IgD-negative memory B cell (primary cell): ENCODE measurements at regions not wholly inside any gene's neighbourhood (a gene's known extent, or its start where the extent isn't known, plus 50 kb on each side); places are given as distances from the start of the nearest gene placed in this dataset.

Experiments used
- H3K27ac Mint-ChIP-seq, 3 donors: one replicate each; pipeline ENCODE4 v1.8.0; 2020 to 2022; ENCODE audit warnings: mild to moderate bottlenecking in 3 of 3, mixed read lengths in 3 of 3, moderate library complexity in 1 of 3
- H3K27me3 Mint-ChIP-seq: one replicate; pipeline ENCODE4 v1.8.0; 2021; ENCODE audit warnings: mixed read lengths
- H3K36me3 Mint-ChIP-seq: one replicate; pipeline ENCODE4 v1.8.0; 2020; ENCODE audit warnings: mild to moderate bottlenecking, mixed read lengths
- H3K4me1 Mint-ChIP-seq, 3 donors: one replicate each; pipeline ENCODE4 v1.8.0; 2020 to 2022; ENCODE audit warnings: mixed read lengths in 3 of 3, mild to moderate bottlenecking in 1 of 3
- H3K4me3 Mint-ChIP-seq, 4 donors: one replicate each; pipeline ENCODE4 v1.8.0; 2020 to 2022; ENCODE audit warnings: mild to moderate bottlenecking in 4 of 4, mixed read lengths in 4 of 4, moderate library complexity in 3 of 4
- H3K9me3 Mint-ChIP-seq, 3 donors: one replicate each; pipeline ENCODE4 v1.8.0; 2020 to 2021; ENCODE audit warnings: mixed read lengths in 3 of 3, mild to moderate bottlenecking in 1 of 3

- Mint-ChIP-seq H3K4me1 (peaks cover 23 to 47% (median 45%) of the 10 kb centered on the region in 3 donors), H3K27me3 (no peaks in the 10 kb centered on the region), H3K27ac (no peak overlapping the region), H3K36me3 (peaks cover 1% of the 10 kb centered on the region), H3K9me3 (peaks cover 0 to 10% (median 3%) of the 10 kb centered on the region in 3 donors), H3K4me3 (peak overlapping the region in 2 of 4 donors; percentile 50 to 75)
Measured at GRCh38 chr13:73957889-73958288, 176.3 kb downstream of the KLF12 start.

GRCh38 chr13:73956795-73957408 is 177.3 kb downstream of the KLF12 start:
- peaks cover 1% of the 10 kb centered on the region for H3K36me3 Mint-ChIP-seq
- H3K9me3 Mint-ChIP-seq = peaks cover 0 to 4% (median 3%) of the 10 kb centered on the region in 3 donors
- peak overlapping the region in 1 of 3 donors; percentile 41 for H3K27ac Mint-ChIP-seq
- no peaks in the 10 kb centered on the region for H3K27me3 Mint-ChIP-seq
- peak overlapping the region in 1 of 4 donors; percentile 67 for H3K4me3 Mint-ChIP-seq
- H3K4me1 Mint-ChIP-seq = peaks cover 24 to 53% (median 50%) of the 10 kb centered on the region in 3 donors

DNA sequence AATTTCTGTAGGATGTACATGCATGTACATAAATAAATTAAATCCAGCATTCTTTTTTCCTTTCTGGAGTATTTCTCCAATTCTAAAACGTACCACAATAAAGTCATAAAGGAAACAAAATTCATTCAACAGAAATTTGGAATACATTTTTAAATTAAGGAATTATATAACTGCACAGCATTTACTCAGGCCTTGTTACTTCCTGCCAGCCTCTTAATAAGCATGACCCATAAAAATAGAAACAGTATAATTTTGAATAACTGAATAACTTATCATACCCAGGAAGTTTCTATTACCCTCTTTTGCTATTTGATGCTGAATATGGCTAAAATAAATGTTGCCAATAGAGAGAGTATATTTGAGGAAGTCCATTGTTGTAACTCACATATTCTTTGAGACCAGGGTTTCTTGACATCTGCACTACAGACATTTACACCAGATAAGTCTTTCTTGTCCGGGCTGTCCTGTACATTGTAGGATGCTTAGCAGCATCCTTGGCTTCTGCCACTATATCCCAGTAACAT is 178.2 kb downstream of the KLF12 start:
- Mint-ChIP-seq H3K36me3 (peaks cover 1% of the 10 kb centered on the region), H3K4me3 (peak overlapping the region in 2 of 4 donors; percentile 38 to 67), H3K4me1 (peaks cover 20 to 50% (median 50%) of the 10 kb centered on the region in 3 donors), H3K27ac (peak overlapping the region in 1 of 3 donors; percentile 41), H3K27me3 (no peaks in the 10 kb centered on the region), H3K9me3 (peaks cover 0 to 1% (median 0%) of the 10 kb centered on the region in 3 donors)

GRCh38 chr13:73954808-73955207 is 179.4 kb downstream of the KLF12 start:
- H3K4me1 Mint-ChIP-seq = peaks cover 18 to 53% (median 44%) of the 10 kb centered on the region in 3 donors

DNA sequence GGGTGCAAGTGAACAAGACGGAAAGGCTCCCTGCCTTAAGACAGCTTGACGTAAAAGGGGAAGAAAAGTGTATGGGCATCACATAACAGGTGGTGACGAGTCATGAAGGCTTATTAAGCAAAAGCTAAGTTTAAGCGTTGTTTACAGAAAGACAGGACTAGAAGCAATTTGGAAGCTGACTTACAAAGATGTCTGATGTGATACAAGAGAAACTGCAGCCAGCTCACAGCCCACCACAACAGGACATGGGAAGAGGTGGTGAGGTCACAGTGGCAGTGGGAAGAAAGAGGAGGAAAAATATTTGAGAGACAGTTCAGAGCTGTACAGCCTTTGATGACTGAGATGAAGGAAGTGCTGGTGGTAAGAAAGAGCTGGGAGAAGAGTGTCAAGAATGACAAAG is 181.6 kb downstream of the KLF12 start:
- H3K9me3 Mint-ChIP-seq = peaks cover 0 to 1% (median 0%) of the 10 kb centered on the region in 3 donors
- no peak overlapping the region for H3K4me3 Mint-ChIP-seq
- peaks cover 31 to 63% (median 49%) of the 10 kb centered on the region in 3 donors for H3K4me1 Mint-ChIP-seq
- peaks cover 7% of the 10 kb centered on the region for H3K36me3 Mint-ChIP-seq
- H3K27ac Mint-ChIP-seq = no peak overlapping the region
- H3K27me3 Mint-ChIP-seq = no peaks in the 10 kb centered on the region

More at GRCh38 chr13:73954808-73955207, 179.4 kb downstream of the KLF12 start:
- Mint-ChIP-seq H3K27me3 (no peaks in the 10 kb centered on the region), H3K36me3 (peaks cover 5% of the 10 kb centered on the region), H3K4me3 (no peak overlapping the region), H3K9me3 (peaks cover 0 to 1% (median 0%) of the 10 kb centered on the region in 3 donors), H3K27ac (no peak overlapping the region)

DNA sequence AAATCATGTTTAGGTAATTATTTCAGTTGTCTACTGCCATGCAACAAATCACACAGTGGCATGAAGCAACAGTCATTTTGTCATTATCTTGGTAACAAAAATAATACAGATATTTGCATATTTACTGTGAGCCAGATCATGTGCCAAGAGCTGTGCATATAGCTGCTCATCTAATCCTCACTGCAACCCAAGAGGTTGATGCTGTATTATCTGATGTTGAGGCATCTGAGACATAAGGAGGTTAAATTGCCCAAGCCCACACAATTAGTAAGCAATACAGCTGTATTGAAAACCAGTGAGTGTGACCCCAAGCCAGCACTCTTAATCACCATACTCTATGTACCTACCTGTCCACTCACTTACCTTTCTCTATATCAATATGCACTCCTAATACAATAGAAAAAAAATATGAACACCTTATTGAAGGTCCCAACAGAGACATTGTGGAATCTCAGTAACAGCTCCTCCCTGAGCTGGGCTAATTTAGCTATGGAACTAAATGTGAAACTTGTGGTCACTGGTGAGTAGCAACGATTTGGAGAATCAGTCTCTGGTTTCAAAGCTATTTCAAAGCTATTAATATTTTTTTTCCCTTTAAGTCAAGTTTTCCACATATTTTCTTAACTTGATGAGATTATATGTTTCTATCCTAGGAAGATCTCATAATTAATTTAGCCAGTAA is 185.2 kb downstream of the KLF12 start:
- H3K27me3 Mint-ChIP-seq = no peaks in the 10 kb centered on the region
- no peak overlapping the region for H3K27ac Mint-ChIP-seq
- H3K36me3 Mint-ChIP-seq = peaks cover 6% of the 10 kb centered on the region
- peak overlapping the region in 1 of 4 donors; percentile 79 for H3K4me3 Mint-ChIP-seq
- no peaks in the 10 kb centered on the region for H3K9me3 Mint-ChIP-seq
- H3K4me1 Mint-ChIP-seq = peaks cover 31 to 63% (median 35%) of the 10 kb centered on the region in 3 donors

DNA sequence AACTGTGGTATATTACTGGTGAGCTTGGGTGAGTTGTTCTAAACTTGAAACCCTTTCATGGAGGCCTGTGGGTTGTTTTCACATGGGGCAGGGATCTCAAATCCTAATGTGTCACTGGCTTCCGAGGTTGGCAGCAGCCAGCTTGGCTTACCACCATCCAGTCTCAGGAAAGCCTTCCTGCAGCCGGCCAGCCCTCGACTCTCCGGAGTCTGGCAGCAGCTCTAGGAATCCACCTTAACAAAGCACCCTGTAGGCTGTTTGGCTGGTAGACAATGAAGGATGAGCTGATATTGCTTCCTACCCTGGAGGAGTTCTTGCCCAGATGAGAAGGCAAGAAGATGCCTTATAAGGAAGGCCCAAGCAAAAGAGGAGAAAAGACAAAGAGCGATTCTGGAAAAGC is 188.3 kb downstream of the KLF12 start:
- H3K27ac Mint-ChIP-seq = no peak overlapping the region
- H3K4me3 Mint-ChIP-seq = peak overlapping the region in 1 of 4 donors; percentile 3
- H3K27me3 Mint-ChIP-seq = no peaks in the 10 kb centered on the region
- peaks cover 15% of the 10 kb centered on the region for H3K36me3 Mint-ChIP-seq
- H3K4me1 Mint-ChIP-seq = peaks cover 34 to 59% (median 38%) of the 10 kb centered on the region in 3 donors
- H3K9me3 Mint-ChIP-seq = no peaks in the 10 kb centered on the region

DNA sequence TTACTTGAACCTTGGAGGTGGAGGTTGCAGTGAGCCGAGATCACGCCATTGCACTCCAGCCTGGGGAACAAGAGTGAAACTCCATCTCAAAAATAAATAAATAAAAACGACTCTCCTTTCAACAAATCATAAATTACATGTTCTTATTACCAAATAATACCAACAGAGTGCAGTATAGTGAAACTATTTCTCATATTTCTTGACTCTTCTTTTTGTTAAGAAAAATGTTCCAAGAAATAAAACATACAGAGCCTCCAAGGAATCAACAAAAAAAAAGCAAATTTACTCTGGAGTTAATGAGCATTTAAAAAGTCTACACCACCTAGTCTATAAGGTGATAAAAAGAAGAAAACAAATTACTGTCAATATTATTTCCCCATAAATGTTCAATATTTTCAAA is 188.8 kb downstream of the KLF12 start:
- H3K4me3 Mint-ChIP-seq = peak overlapping the region in 1 of 4 donors; percentile 3
- no peaks in the 10 kb centered on the region for H3K27me3 Mint-ChIP-seq
- H3K27ac Mint-ChIP-seq = peak overlapping the region; percentile 29 to 80 (median 65)
- no peaks in the 10 kb centered on the region for H3K9me3 Mint-ChIP-seq
- H3K36me3 Mint-ChIP-seq = peaks cover 15% of the 10 kb centered on the region
- H3K4me1 Mint-ChIP-seq = peaks cover 36 to 57% (median 41%) of the 10 kb centered on the region in 3 donors

- Mint-ChIP-seq H3K4me1 (peaks cover 33 to 53% (median 35%) of the 10 kb centered on the region in 3 donors), H3K27ac (peak overlapping the region; percentile 3 to 80 (median 68))
Measured at GRCh38 chr13:73943965-73944233, 190.3 kb downstream of the KLF12 start.

DNA sequence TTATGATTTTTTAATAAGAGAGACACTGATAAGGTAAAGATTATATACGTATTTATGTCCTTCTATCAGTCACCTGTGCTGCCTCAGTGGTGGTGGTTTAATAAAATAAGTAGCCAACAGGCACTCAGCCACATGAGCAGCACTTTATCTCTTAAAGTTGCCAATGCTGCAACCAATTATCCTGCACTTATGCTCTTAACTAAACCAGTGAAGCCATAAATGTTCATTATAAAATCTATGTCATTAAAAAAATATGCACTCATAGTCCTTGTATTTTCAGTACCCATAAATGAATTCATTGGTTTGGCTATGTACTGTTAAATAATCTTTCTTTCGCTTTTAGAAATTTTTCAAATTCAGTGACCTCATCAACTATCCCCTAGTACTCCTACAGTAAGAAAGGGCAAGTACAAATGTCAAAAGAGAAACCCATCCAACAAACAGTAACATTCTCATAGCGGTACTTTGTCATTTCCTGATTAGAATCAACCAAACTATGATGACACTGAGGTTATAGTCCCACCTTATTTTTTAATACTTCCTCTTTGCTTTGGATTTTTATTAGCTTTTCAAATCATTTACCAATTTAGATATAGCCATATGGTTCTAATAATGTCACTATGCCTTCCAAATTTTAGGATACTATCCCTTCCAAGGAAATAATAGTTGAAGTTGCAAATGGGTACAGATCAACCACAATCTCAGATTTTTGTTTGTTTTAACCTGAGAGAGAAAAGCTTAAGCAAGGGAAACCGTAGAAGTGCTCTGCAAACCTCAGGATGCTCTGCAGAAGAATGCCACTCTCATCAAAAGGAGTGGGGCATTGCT is 190.9 kb downstream of the KLF12 start:
- no peaks in the 10 kb centered on the region for H3K9me3 Mint-ChIP-seq
- H3K27ac Mint-ChIP-seq = peak overlapping the region; percentile 3 to 81 (median 80)
- H3K27me3 Mint-ChIP-seq = no peaks in the 10 kb centered on the region
- peaks cover 15% of the 10 kb centered on the region for H3K36me3 Mint-ChIP-seq
- peaks cover 28 to 47% (median 31%) of the 10 kb centered on the region in 3 donors for H3K4me1 Mint-ChIP-seq
- peak overlapping the region in 2 of 4 donors; percentile 5 to 12 for H3K4me3 Mint-ChIP-seq

More at GRCh38 chr13:73943965-73944233, 190.3 kb downstream of the KLF12 start:
- peak overlapping the region in 2 of 4 donors; percentile 12 to 58 for H3K4me3 Mint-ChIP-seq
- no peaks in the 10 kb centered on the region for H3K9me3 Mint-ChIP-seq
- H3K36me3 Mint-ChIP-seq = peaks cover 15% of the 10 kb centered on the region
- no peaks in the 10 kb centered on the region for H3K27me3 Mint-ChIP-seq

- Mint-ChIP-seq H3K27me3 (no peaks in the 10 kb centered on the region), H3K9me3 (no peaks in the 10 kb centered on the region), H3K27ac (no peak overlapping the region), H3K4me3 (no peak overlapping the region), H3K4me1 (peaks cover 27 to 42% (median 36%) of the 10 kb centered on the region in 3 donors), H3K36me3 (peaks cover 15% of the 10 kb centered on the region)
Measured at GRCh38 chr13:73941752-73942151, 192.5 kb downstream of the KLF12 start.

GRCh38 chr13:73940098-73940497 is 194.1 kb downstream of the KLF12 start:
- H3K4me1 Mint-ChIP-seq = peaks cover 20 to 39% (median 36%) of the 10 kb centered on the region in 3 donors
- H3K27me3 Mint-ChIP-seq = no peaks in the 10 kb centered on the region
- H3K9me3 Mint-ChIP-seq = no peaks in the 10 kb centered on the region
- H3K4me3 Mint-ChIP-seq = no peak overlapping the region
- H3K27ac Mint-ChIP-seq = peak overlapping the region in 1 of 3 donors; percentile 13
- H3K36me3 Mint-ChIP-seq = peaks cover 22% of the 10 kb centered on the region

DNA sequence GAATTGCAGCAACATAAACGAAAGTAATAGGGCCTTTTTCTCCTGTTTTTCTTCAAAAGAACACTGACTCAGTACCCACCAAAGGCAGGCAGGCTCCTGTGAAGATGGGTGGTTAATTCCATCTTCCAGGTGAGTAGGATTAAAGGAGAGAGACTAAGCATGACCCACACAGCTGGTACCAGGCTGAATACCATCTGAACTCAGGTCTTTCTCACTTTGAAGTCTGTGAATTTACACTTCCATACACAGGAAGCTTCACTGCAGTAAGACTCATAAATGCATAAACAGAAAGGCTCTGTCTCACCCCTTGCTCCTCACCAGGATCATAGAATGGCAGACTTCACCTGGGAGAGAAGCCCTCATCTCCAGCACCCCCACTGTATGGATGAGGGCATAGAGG is 194.6 kb downstream of the KLF12 start:
- H3K27me3 Mint-ChIP-seq = no peaks in the 10 kb centered on the region
- H3K9me3 Mint-ChIP-seq = no peaks in the 10 kb centered on the region
- H3K27ac Mint-ChIP-seq = peak overlapping the region in 2 of 3 donors; percentile 13 to 19
- peaks cover 18 to 39% (median 31%) of the 10 kb centered on the region in 3 donors for H3K4me1 Mint-ChIP-seq
- H3K36me3 Mint-ChIP-seq = peaks cover 22% of the 10 kb centered on the region
- no peak overlapping the region for H3K4me3 Mint-ChIP-seq

DNA sequence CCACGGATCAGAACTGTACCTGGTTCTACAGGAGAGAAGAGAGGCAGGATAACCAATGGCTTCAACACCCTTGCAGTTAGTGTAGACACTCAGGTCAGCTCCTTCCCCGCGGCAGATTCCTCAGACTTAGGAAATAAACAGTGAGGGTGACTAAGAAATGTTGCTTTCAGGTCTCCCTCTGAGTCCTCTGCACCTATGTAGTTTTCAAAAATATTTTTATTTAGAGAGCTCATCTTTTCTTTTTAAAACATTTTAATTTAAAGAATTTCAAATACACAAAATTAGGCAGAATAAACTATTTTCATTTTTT is 195.2 kb downstream of the KLF12 start:
- Mint-ChIP-seq H3K27me3 (no peaks in the 10 kb centered on the region), H3K27ac (no peak overlapping the region), H3K36me3 (peaks cover 24% of the 10 kb centered on the region), H3K9me3 (no peaks in the 10 kb centered on the region), H3K4me1 (peaks cover 16 to 45% (median 28%) of the 10 kb centered on the region in 3 donors), H3K4me3 (no peak overlapping the region)
